Gastrocnemius medialis (tissue), 4 donors: ENCODE measurements at regions not wholly inside any gene's neighbourhood (a gene's known extent, or its start where the extent isn't known, plus 50 kb on each side); places are given as distances from the start of the nearest gene placed in this dataset.

Experiments
- ATAC-seq, 2 donors: fragments of 150-250 bp; one replicate each; pipeline ENCODE4 v1.9.1; 2016
- DNase-seq, 2 donors: peaks; one replicate each; pipeline ENCODE4 v3.0.0-alpha.2; 2019
- H3K27ac ChIP-seq, 4 donors: fragments of 200-600 bp; sonication (generic); 1 replicate in 1 of 4; 2 replicates in 3 of 4; pipeline ENCODE4 v1.5.1; 2016 to 2018; ENCODE audit warnings: mild to moderate bottlenecking in 2 of 4, moderate library complexity in 1 of 4
- H3K27me3 ChIP-seq, 3 donors: fragments of 200-600 bp; sonication (generic) in 2 of 3; 1 replicate in 1 of 3; 2 replicates in 2 of 3; pipeline versions ENCODE4 v1.5.1 to v1.6.0; 2016 to 2019; ENCODE audit warnings: mild to moderate bottlenecking in 1 of 3, moderate library complexity in 1 of 3
- H3K36me3 ChIP-seq, 2 donors: fragments of 200-600 bp; sonication (generic) in 1 of 2; one replicate each; pipeline ENCODE4 v1.5.1; 2017 to 2018
- H3K4me1 ChIP-seq, 2 donors: fragments of 200-600 bp; sonication (generic) in 1 of 2; one replicate each; pipeline ENCODE4 v1.5.1; 2016 to 2017; ENCODE audit warnings: mild to moderate bottlenecking in 2 of 2
- H3K4me3 ChIP-seq, 4 donors: fragments of 200-600 bp; sonication (generic) in 3 of 4; 1 replicate in 1 of 4; 2 replicates in 3 of 4; pipeline ENCODE4 v1.5.1; 2016 to 2019; ENCODE audit warnings: mild to moderate bottlenecking in 2 of 4
- H3K9me3 ChIP-seq, 3 donors: fragments of 200-600 bp; sonication (generic) in 2 of 3; 1 replicate in 1 of 3; 2 replicates in 2 of 3; pipeline ENCODE4 v1.5.1; 2016 to 2019
- POLR2A ChIP-seq, 2 donors: fragments of 450-650 bp; IDR thresholded peaks; one replicate each; pipeline ENCODE4 v1.6.1; 2017; ENCODE audit warnings: antibody characterized with exemption in 2 of 2, mild to moderate bottlenecking in 2 of 2, moderate library complexity in 2 of 2
- in situ Hi-C, 4 donors: fragments of 200-750 bp; cut with MboI; loops; one replicate each; pipeline versions ENCODE4 v1.15.0 to v1.8.0; 2017; ENCODE audit warnings: low sequenced_read_pairs in 4 of 4
- intact Hi-C: fragments of 100-400 bp; cut with DNase I; formaldehyde crosslinking; loops from one replicate; pipeline ENCODE4 v1.15.1; 2023; ENCODE audit warnings: low total_unique reads
- TF ChIP-seq, protein P1 (sequence below), 5 experiments: fragments of 450-650 bp in 3 of 5; fragments of 200-600 bp in 2 of 5; sonication (generic) in 2 of 5; IDR thresholded peaks in 4 of 5; conservative IDR thresholded peaks in 1 of 5; 1 replicate in 4 of 5; 2 replicates in 1 of 5; pipeline ENCODE4 v1.5.1; 2016 to 2019; ENCODE audit warnings: antibody characterized with exemption in 5 of 5, mild to moderate bottlenecking in 3 of 5, moderate library complexity in 3 of 5

- H3K27me3 ChIP-seq, result no peaks in the 10 kb centered on the region
- H3K9me3 ChIP-seq, result no peaks in the 10 kb centered on the region
- no peak for DNase-seq
- H3K4me1 ChIP-seq, result no peaks in the 10 kb centered on the region
- intact Hi-C loops, result no loop called here
- in situ Hi-C loops, result no loop called here
- H3K27ac ChIP-seq, result no peak overlapping the region
- TF ChIP-seq POLR2A (IDR thresholded peaks at IDR 0.05), result no peak
- TF ChIP-seq, protein P1, sequence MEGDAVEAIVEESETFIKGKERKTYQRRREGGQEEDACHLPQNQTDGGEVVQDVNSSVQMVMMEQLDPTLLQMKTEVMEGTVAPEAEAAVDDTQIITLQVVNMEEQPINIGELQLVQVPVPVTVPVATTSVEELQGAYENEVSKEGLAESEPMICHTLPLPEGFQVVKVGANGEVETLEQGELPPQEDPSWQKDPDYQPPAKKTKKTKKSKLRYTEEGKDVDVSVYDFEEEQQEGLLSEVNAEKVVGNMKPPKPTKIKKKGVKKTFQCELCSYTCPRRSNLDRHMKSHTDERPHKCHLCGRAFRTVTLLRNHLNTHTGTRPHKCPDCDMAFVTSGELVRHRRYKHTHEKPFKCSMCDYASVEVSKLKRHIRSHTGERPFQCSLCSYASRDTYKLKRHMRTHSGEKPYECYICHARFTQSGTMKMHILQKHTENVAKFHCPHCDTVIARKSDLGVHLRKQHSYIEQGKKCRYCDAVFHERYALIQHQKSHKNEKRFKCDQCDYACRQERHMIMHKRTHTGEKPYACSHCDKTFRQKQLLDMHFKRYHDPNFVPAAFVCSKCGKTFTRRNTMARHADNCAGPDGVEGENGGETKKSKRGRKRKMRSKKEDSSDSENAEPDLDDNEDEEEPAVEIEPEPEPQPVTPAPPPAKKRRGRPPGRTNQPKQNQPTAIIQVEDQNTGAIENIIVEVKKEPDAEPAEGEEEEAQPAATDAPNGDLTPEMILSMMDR (IDR thresholded peaks at IDR 0.05 in 4 of 5, conservative IDR thresholded peaks at IDR 0.05 in 1 of 5), result no peak
- ATAC-seq, result no peak
- no peak overlapping the region for H3K4me3 ChIP-seq
- H3K36me3 ChIP-seq, result no peaks in the 10 kb centered on the region
These were observed 352.5 kb upstream of the MGMT start for GRCh38 chr10:129114588-129114987.

GRCh38 chr10:129116371-129116770 is 350.7 kb upstream of the MGMT start:
- H3K27ac ChIP-seq, result no peak overlapping the region
- no peaks in the 10 kb centered on the region for H3K36me3 ChIP-seq
- DNase-seq (no peak), ATAC-seq (no peak)
- H3K9me3 ChIP-seq, result no peaks in the 10 kb centered on the region
- no peaks in the 10 kb centered on the region for H3K27me3 ChIP-seq
- intact Hi-C loops, result no loop called here
- TF ChIP-seq POLR2A (IDR thresholded peaks at IDR 0.05), result no peak
- TF ChIP-seq, protein P1 (IDR thresholded peaks at IDR 0.05 in 4 of 5, conservative IDR thresholded peaks at IDR 0.05 in 1 of 5), result no peak
- no peaks in the 10 kb centered on the region for H3K4me1 ChIP-seq
- in situ Hi-C loops, result no loop called here
- H3K4me3 ChIP-seq, result no peak overlapping the region

GRCh38 chr10:129120441-129120840 is 346.6 kb upstream of the MGMT start:
- Histone ChIP-seq H3K27me3 (no peaks in the 10 kb centered on the region), H3K36me3 (no peaks in the 10 kb centered on the region), H3K4me1 (no peaks in the 10 kb centered on the region), H3K4me3 (no peak overlapping the region), H3K9me3 (no peaks in the 10 kb centered on the region), H3K27ac (no peak overlapping the region)
- ATAC-seq (no peak), DNase-seq (no peak)
- intact Hi-C loops (no loop called here), in situ Hi-C loops (no loop called here)
- TF ChIP-seq, protein P1 (IDR thresholded peaks at IDR 0.05 in 4 of 5, conservative IDR thresholded peaks at IDR 0.05 in 1 of 5), result no peak
- TF ChIP-seq POLR2A (IDR thresholded peaks at IDR 0.05), result no peak

DNA sequence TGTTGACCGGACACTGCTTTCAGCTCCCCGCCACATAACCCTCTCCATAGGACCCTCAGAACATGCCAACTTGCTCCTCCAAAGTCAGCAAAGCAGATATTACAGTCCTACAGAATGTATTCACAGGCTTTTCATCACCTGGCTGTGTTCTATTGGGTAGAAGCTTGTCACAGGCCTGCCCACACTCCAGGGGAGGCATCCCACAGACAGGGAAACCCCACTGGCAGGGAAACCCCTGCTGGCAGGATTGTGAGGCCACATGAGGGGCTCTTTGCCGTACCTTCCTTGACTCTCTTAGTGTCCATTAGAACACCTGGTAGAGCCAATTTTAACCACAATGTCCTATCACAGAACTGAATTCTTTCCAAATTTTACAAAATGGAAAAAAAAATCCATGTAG is 344.2 kb upstream of the MGMT start:
- Histone ChIP-seq H3K36me3 (no peaks in the 10 kb centered on the region), H3K9me3 (no peaks in the 10 kb centered on the region), H3K27ac (no peak overlapping the region), H3K27me3 (no peaks in the 10 kb centered on the region), H3K4me1 (no peaks in the 10 kb centered on the region), H3K4me3 (no peak overlapping the region)
- DNase-seq (no peak), ATAC-seq (no peak)
- TF ChIP-seq, protein P1 (IDR thresholded peaks at IDR 0.05 in 4 of 5, conservative IDR thresholded peaks at IDR 0.05 in 1 of 5), result no peak
- no peak for TF ChIP-seq POLR2A (IDR thresholded peaks at IDR 0.05)
- intact Hi-C loops (no loop called here), in situ Hi-C loops (no loop called here)

DNA sequence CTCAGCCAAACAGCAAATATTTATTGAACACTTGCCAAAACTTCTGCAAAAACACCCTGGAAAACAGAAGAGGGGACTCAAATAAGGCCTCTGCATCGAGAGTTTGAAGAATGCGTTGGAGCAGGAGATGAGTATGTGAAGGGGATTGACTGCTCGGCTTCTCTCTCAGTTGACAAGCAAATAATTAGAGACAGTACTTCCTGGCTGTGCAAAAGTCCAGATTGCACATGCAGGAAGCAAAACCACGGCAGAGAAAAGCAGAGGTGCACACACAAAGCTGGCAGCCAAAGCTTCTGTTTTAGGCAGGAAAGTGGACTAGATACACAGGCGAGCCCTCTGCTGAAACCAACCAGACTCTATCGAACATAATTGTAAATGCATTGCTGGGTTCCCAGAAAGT is 343.6 kb upstream of the MGMT start:
- no peak for TF ChIP-seq POLR2A (IDR thresholded peaks at IDR 0.05)
- TF ChIP-seq, protein P1 (IDR thresholded peaks at IDR 0.05 in 4 of 5, conservative IDR thresholded peaks at IDR 0.05 in 1 of 5), result no peak
- H3K9me3 ChIP-seq, result no peaks in the 10 kb centered on the region

More for the DNA sequence above, 343.6 kb upstream of the MGMT start:
- Histone ChIP-seq H3K4me3 (no peak overlapping the region), H3K27me3 (no peaks in the 10 kb centered on the region), H3K36me3 (no peaks in the 10 kb centered on the region), H3K27ac (no peak overlapping the region), H3K4me1 (no peaks in the 10 kb centered on the region)
- intact Hi-C loops (no loop called here), in situ Hi-C loops (no loop called here)
- DNase-seq (no peak), ATAC-seq (no peak)
